GM18861 (cell line): ENCODE measurements at regions not wholly inside any gene's neighbourhood (a gene's known extent, or its start where the extent isn't known, plus 50 kb on each side); places are given as distances from the start of the nearest gene placed in this dataset.

Experiments used
- ATAC-seq: cut with Tn5 transposase; IDR thresholded peaks from one replicate; pipeline ENCODE4 v1.9.1; 2021; ENCODE audit not compliant: unreplicated experiment

DNA sequence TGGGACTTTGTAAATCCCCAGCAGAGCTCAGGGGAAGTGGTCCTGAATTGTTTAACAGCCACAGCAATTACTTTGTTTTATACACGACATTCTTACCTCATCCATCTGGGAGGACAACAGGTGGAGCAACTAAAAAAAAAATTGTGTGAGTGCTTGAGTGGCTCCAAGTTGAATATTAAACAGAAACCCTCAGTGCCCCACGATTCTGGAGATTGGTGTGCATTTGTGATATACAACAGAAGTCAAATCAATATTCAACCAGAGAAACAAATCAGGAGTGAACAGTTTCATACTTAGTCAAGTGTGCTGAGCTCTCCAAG, 204.8 kb downstream of the HAPSTR1 start:
- ATAC-seq: no peak

DNA sequence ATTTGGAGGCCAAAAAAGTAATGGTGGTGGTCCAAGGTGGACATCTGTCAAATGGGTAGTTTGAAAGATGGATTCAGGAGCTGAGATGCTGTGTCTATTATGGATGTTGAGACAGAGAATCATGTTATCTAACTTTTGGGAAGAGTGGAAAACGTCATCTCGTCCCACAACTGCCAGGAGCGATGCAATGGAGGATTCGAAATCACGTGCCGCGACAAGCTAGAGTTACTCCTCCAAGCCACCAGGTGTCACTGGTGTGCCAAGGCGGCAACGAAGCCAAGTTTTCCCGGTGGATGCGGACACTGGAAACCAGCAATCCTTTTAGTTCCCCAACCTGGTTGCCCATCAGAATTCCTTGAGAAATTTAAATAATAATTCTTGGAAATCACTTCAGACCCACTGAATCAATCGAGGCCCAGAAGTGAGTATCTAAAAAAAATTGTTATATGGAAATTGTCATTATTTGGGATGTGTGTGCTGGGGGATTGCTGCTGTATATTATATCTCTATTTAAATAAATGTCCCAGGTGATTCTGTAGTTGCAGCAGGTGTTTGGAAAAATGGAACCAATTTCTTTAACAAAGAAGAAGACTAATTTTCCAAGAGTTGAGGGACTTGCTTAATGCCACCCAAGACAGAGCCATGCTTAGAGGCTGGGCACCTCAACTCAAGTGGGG, 206.1 kb downstream of the HAPSTR1 start:
- no peak for ATAC-seq

DNA sequence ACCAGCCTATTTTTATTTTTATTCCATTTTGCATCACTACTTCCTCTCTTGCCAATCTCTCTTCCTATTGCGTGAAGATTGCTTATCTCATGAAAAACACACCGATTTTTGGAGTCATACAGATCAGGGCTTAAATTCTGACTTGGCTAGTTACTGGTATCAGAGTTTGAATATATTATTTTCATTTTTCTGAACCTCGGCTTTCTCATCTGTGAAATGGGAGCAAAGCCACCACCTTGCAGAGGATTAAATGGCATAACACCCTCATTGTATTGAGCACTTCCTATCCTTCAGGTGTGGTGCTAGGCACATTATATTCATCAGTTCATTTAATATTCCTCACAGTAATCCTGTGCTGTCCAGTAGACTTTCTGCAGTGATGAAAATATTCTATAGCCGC, 208.8 kb downstream of the HAPSTR1 start:
- ATAC-seq: no peak

DNA sequence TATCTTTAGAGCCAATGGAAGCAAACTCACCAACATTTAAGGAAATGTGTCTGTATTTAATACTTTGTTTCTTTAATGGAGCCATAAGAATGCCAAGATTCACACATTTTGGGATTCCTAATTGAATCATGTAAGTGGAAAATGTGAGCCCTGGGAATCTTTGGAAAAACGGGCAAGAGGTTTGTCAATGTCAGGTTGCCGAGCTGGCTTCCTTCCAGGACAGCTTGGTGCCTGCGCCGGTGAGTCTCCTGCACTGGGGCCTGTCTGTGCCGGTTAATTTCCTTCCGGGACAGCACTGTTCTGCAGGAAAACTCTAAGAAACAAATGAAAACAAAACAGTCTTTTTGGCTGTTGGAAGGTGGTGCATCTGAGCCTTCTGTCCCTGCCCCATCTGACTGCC, 210.6 kb downstream of the HAPSTR1 start:
- ATAC-seq: no peak

DNA sequence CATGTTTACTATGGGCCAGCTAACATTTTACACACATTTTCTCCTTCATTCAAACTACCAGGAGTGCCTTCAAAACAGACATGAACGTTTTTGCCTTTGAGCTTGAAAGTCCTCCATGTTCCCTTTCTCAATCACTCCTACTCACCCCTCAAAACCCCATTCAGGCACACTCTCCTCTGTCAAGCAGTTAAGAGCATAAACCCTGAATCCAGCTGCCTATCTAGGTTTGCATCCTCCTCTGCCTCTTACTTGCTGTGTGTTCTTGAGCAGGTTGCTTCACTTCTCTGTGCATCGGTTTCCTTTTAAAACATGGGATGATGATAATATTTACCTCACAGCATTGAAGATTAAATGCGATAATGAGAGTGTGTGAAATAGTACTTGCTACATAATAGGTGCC, 215.3 kb downstream of the HAPSTR1 start:
- no peak for ATAC-seq

DNA sequence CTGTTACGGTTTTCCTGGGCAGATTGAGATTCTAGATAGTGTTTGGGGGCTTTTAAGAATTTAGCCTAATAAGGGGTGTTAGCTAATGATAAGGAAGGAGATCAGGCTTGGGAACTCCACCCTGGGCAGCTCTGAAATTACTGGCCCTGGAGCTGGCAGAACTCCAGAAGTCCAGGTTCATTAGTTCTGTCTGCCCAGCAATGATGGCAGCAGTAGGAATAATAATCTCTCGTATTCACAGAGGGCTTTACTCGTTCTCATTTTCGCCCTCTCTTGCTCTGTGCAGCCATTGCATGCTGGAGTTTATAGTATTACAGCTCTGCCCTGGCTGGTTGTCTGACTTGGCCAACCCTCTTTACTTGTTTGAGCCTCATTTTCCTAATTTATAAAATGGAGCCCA, 216.0 kb downstream of the HAPSTR1 start:
- ATAC-seq: no peak

DNA sequence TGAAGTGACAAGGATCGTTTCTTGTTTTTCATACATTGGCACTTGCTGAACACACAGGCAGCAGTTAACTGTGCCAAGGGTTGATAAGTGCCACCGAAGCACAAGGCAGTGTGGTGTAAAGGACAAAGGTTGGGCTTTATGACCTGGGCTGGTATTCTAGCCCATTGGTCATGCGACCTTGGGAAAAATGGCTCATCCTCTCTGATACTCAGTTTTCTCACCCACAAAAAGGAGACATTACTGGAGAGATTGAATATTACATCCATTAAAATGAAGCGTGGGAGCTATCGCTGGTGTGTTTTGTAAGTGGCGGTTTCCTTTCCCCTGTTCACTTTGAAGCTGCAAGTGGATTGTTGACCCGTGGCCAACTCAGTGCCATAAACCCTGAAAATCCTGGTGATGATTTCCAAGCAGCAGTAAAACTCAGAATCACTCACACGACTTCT, 216.9 kb downstream of the HAPSTR1 start:
- ATAC-seq: no peak

DNA sequence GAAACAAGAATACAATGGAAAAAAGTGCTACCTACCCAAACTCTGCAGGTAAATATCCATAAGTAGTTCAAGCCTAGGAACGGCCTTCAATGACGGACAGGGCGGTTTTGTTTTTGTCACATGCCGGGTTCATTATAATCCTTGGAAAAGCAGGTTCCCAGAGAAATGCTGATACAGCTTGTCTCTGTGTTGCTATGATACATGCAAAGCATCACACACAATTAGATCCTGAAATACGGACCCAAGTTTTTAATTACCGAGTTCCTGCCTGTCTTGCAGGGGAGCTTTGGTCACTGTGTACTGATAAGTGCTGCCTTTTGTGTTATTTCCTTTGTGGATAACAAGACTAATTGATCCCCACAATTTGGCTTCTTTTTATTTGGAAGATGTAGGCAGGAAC, 217.4 kb downstream of the HAPSTR1 start:
- ATAC-seq: no peak

DNA sequence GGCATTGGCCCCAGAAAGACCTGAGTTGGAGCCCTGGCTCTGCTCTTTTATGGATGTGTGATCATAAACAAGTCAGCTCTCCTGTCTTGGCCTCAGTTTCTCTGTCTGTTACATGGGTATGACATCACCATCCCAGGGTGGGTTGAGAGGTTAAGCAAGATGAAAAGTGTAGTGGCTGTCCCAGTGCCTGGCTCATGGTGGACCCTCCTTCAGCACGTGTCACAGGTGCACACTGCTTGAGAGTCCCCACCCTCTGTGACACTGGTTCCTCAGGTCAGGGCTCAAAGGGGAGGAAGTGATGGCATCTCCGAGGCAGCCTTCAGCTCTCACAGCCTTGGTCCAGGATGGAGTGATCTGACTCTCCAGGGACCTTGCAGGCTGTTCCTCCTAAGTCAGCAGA, 218.4 kb downstream of the HAPSTR1 start:
- ATAC-seq: no peak

DNA sequence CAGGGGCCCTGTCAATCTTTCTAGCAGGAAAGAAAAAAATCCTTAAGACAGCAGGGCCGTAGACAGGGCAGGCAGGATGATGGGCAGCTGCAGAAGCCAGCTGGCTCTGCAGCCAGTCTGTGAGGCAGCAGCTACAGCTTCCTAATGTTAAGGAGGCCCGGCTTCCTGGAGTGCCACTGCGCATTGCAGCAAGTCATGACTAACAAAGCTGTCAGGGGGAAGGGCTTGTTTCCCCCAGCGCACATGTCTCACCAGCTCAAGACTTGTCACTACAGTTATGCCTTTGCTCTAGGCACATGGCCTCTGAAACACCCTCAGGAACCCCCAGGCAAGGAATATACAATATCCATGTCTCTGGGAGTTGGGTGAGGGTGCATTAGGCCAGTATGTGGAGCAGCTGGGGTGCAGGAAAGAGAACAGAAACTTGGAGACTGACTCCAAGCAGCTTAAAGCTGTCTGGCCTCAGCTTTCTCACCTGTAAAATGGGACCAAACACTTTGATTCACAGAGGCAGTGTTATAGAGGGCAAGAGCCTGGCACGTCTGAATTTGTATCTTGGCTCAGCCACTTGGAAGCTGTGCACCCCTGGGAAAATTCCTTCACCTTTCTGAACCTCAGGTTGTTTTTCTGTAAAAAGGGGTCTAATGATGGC, 220.0 kb downstream of the HAPSTR1 start:
- no peak for ATAC-seq

DNA sequence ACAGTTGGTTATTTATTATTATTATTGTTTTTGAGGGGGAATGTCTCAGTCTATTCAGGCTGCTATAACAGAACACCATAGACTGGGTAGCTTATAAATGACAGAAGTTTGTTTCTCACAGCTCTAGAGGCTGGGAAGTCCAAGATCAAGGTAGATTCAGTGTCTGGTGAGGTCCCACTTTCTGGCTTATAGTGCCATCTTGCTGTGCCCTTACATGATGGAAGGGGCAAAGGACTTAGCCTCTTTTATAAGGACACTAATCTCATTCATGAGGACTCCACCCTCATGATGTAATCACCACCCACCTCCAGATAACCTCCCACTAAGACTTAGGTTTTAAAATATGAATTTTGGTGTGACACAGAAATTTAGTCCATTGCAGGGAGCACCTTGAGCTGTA, 224.6 kb downstream of the HAPSTR1 start:
- no peak for ATAC-seq

DNA sequence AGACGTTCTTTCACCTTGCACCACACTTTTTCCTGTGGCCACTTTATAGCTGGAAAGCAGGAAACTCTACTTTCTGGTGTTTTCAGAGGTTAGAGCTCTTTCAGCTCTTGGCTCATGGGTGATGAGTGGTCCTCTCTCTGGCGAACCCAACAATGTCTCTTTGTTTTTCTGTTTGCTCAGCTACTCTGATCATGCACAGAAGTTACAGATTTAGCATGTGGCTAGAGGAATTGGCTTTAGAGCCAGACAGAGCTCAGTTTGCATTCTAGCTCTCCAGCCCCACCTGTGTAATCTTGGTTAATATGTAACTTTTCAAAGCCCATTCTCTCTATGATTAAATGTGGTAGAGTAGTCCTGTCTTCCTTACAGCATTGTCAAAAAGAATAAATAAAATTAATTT, 225.2 kb downstream of the HAPSTR1 start:
- no peak for ATAC-seq

DNA sequence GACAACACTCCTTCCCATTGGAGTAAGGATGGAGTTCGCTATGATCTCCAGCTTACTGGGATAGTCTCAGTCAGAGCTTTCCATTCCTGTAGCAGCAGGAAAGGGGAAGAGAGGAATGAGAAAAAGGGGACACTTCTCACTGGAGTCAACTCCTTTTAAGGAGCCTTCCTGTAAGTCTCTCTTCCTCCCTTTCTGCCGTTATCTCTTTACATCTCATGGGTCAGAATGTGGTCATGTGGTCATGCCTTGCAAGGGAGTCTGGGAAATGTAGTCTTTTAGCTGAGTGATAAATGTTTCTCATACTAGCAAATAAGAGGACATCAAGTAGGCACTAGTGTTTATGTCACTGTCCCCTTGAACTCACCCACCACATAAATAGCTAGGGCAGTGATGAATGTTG, 227.3 kb downstream of the HAPSTR1 start:
- no peak for ATAC-seq

DNA sequence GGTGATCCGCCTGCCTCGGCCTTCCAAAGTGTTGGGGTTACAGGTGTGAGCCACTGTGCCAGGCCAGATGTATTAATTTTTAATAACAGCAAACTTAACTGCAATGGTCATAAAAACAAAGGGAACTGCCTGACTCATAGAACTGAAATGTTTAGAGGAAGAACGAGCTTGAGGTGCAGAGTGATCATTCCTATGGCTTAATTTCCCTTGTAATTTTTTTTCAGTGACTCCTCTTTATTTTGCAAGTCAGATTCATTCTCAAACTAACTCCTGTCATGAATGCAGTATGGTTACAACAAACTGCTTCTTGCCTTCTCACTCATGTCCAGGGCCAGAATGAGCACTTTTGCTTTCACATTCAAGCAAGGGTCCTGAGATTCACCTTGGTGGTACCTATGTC, 231.3 kb downstream of the HAPSTR1 start:
- no peak for ATAC-seq

DNA sequence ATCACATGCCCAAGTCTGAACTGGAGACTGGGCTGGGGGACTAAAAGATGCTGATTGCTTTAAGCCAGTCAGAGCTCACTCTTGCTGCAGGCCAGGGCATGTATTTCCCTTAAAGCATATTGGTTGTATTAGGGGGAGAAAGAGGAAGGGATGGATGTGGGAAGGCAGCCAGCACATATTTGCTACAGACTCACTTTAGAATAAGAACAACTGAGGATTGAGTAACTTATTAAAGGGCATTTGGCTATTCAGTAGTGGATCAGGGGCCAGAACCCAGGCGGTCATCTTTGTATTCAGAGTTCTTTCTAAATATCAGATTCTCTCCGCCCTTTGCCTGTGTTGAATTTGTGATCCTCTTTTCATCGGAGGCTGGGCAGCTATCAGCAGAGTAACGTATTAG, 231.7 kb downstream of the HAPSTR1 start:
- ATAC-seq: no peak

DNA sequence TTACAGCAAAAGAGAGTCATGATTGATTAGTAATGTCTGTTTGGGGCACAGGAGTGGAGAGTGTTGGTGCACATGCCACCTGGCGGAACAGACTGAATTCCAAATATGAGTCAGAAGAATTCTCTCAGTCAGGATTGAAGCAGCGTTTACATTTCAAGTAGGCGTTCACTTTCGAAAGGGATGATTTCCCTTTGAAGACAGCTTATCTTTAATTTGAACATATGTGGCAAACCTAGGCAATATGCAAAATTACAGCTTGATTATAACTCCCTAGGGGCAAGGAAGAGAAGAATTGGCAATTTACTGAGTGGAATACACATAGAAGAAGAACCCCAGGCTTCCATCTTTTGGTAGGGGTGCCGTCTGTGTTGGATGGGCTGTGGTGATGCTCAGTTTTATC, 235.8 kb downstream of the HAPSTR1 start:
- no peak for ATAC-seq

DNA sequence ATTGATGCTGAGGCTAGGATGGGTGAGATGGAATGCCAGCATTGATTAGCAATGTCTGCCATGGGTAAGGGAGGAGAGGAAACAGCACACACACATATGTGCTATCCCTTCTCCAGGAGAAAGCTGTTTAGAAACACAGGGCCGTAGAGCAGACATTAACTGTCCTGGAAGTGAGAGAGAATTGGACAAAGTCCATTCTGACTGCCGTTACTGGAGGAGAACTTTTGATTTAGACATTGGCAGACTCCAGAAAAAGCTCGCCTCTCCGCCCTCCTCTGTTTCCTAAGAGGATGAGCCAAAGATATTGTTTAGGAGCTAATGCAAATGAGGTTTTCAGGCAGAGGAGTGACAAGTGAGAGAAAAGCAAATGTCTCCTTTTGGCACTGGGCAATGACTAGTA, 237.0 kb downstream of the HAPSTR1 start:
- ATAC-seq: no peak

DNA sequence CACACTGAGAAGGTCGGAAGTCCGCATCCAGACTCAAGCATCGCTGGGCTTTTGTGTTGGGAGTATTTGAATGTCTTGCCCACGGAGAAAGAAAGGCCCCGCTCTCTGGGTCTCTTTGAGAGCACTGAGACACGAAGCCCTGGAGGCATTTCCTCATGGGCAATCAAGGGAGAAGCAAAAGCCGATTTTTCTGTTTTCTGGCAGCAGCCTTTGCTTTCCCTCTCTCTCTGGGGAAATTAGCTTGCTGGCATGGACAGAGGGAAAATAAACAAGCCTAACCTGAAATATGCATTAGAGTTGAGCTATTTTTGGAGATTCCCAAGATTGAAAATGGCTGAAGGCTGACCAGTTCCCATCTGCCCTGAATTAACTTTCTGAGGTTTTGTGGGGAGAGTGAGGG, 238.7 kb downstream of the HAPSTR1 start:
- no peak for ATAC-seq

DNA sequence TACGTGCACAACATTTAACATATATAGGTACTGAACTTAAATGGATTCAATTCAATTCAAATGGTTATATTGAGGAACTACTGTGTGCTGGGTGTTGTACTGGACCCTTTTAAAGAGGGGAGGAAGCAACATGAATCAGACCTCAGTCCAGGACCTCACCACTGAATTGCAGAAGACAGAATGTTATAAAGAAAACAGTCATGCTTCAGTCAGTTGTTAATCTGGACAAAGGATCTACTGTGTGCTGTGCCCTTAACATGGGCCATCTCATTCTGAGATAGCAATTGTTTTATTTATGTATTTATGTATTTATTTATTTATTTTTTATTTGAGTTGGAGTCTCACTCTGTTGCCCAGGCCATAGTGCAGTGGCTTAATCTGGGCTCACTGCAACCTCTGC, 240.1 kb downstream of the HAPSTR1 start:
- ATAC-seq: no peak

DNA sequence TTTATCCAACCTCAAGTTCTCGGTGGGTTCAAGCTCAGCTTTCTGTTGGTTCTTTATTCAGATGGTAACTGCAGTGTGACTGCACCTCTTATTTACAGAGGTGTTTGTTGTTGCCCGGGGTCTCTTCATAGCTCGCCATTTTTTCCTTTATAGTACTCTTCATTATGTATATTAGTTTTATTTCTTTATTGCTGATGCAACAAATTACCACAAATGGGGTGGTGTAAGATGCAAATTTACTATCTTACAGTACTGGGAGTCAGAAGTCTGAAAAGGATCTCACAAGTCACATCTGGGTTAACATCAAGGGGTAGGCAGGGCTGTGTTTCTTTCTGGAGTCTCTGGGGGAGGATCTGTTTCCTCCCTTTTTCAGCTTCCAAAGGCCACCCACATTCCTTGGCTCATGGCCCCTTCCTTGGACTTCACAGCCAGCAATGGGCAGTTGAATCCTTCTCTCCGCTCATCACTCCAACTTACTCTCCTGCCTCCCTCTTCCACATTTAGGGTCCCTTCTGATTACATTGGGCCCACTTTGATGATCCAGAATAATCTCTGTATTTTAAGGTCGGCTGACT, 241.2 kb downstream of the HAPSTR1 start:
- ATAC-seq: no peak

DNA sequence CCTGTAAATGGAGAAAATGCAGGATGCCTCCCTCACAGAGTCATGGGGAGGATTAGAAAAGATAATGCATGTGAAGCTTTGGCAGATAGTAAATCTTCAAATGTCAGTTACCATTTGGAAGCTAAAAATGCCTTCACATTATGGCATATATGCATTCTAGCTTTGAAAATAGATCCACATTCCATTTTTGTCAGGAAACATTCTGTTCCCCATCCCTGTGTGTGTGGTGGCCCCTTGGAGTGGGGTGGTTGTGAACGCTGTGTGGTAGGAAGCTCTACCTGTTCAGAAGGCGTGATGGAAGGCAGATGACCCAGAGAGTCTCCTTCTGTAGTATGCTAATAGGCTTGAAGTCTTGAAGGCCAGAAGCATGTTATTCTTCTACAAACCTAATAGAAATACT, 242.0 kb downstream of the HAPSTR1 start:
- no peak for ATAC-seq

DNA sequence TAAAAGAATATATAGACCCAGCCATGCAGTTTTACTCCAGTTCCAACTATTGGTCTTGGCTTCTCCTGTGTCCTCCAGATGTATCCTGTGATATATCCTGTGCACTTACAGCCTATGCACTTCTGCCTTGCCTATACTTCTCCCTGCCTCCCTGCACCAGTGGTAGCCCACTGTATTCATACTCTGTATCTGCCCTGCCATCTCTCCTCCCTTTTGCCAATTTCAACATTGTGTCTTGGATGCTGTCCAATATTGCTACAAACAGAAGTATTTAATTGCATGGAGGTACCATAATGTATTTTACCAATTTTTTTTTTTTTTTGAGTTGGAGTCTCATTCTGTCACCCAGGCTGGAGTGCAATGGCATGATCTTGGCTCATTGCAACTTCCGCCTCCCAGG, 242.7 kb downstream of the HAPSTR1 start:
- no peak for ATAC-seq
